HAP-1 (cell line): ENCODE measurements at regions not wholly inside any gene's neighbourhood (a gene's known extent, or its start where the extent isn't known, plus 50 kb on each side); places are given as distances from the start of the nearest gene placed in this dataset.

Experiments used
- DNase-seq, 2 experiments: peaks; one replicate each; pipeline ENCODE4 v3.0.0-alpha.2; 2016 to 2020; ENCODE audit warnings: low spot score in 2 of 2
- H3K27me3 ChIP-seq: fragments of 250-450 bp; sonication (Bioruptor Pico); 2 replicates; pipeline ENCODE4 v1.5.1; 2020; ENCODE audit warnings: low read depth, mild to moderate bottlenecking, moderate library complexity
- H3K36me3 ChIP-seq: fragments of 250-450 bp; sonication (Bioruptor Pico); replicated peaks from 2 replicates; pipeline ENCODE4 v1.5.1; 2020; ENCODE audit warnings: mild to moderate bottlenecking
- H3K4me1 ChIP-seq: fragments of 250-450 bp; sonication (Bioruptor Pico); 2 replicates; pipeline ENCODE4 v1.5.1; 2020; ENCODE audit warnings: mild to moderate bottlenecking
- H3K4me3 ChIP-seq: fragments of 250-450 bp; sonication (Bioruptor Pico); 2 replicates; pipeline ENCODE4 v1.5.1; 2020; ENCODE audit warnings: mild to moderate bottlenecking, moderate library complexity
- H3K9me3 ChIP-seq: fragments of 250-450 bp; sonication (Bioruptor Pico); 2 replicates; pipeline ENCODE4 v1.5.1; 2020; ENCODE audit warnings: mild to moderate bottlenecking, moderate library complexity
- in situ Hi-C: fragments of 300-500 bp; cut with MboI; formaldehyde crosslinking; loops from 3 replicates; pipeline ENCODE4 v1.14.3; 2020; ENCODE audit warnings: low sequenced_read_pairs, inconsistent platforms, mixed read lengths

GRCh38 chr2:53253244-53253643 lies 514.4 kb upstream of the CHAC2 start:
- no peaks in the 10 kb centered on the region for H3K27me3 ChIP-seq
- H3K4me3 ChIP-seq, result no peak overlapping the region
- H3K36me3 ChIP-seq, result no peaks in the 10 kb centered on the region
- in situ Hi-C loops, result no loop called here
- no peak for DNase-seq
- H3K9me3 ChIP-seq, result no peaks in the 10 kb centered on the region
- H3K4me1 ChIP-seq, result no peaks in the 10 kb centered on the region; the same call in 1 of the 2 replicates

DNA sequence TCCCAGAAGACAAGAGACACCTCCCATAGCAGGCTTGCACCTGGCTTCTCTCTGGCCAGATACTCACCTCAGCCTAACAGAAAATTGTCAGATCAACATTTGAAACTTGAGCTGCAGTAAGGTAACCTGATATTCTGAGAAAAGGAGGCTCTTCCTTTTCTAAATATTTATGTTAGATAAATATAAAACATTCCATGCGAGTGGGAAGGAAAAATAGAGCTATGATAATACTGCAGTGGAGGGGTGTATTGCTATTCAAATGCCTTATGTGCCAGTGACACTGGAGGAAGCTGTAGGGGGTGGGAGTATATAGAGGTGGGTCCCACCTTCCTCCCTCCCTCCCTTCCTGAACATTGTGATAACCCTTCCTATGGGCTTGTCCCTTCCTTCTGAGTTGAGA lies 515.5 kb upstream of the CHAC2 start:
- no peak overlapping the region for H3K4me3 ChIP-seq
- no peak for DNase-seq
- in situ Hi-C loops, result no loop called here
- no peaks in the 10 kb centered on the region for H3K36me3 ChIP-seq
- no peaks in the 10 kb centered on the region for H3K27me3 ChIP-seq
- H3K4me1 ChIP-seq, result no peaks in the 10 kb centered on the region; the same call in 1 of the 2 replicates
- H3K9me3 ChIP-seq, result no peaks in the 10 kb centered on the region

GRCh38 chr2:53247956-53248735 lies 519.5 kb upstream of the CHAC2 start:
- Histone ChIP-seq H3K9me3 (no peaks in the 10 kb centered on the region), H3K27me3 (no peaks in the 10 kb centered on the region), H3K4me3 (no peak overlapping the region), H3K4me1 (no peaks in the 10 kb centered on the region; the same call in 1 of the 2 replicates), H3K36me3 (no peaks in the 10 kb centered on the region)
- no peak for DNase-seq
- in situ Hi-C loops, result no loop called here

DNA sequence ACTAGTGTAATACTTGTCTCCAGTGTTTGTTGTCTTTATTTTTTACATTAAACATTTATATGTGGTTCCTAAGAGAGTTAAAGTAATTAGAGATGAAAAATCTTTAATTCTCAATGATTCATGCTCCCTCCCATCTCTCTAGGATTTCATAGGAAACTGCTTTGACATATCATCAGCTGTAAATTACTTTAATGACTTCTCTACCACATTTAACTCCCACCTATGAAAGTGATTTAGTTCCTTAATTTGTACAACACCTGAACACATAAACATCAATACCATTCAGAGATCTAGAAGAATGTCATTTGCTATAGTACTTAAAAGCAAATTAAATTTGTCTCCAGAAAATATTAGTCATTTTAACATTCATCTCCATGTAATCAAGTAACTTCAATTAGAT lies 524.2 kb upstream of the CHAC2 start:
- Histone ChIP-seq H3K36me3 (no peaks in the 10 kb centered on the region), H3K4me3 (no peak overlapping the region), H3K4me1 (no peaks in the 10 kb centered on the region), H3K27me3 (no peaks in the 10 kb centered on the region), H3K9me3 (no peaks in the 10 kb centered on the region)
- no peak for DNase-seq
- in situ Hi-C loops, result no loop called here

DNA sequence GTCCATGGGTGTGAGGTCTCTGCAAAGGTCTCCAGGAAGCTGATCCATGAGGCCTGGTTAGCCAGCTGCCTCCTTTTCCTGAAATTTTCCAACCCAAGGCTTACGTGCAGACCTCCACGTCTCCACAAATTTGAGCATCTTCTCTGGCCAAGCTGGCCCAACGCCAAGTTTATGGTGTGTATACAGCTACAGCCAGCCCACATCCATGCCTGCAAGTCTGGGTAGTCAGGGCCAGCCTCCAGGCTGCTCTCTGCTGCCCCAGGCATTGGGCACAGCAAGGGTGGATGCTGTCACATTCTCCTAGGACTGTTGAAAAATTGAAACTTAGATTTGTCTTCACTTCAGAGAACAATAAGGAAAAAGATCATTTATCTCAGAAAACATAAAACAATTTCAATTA lies 525.5 kb upstream of the CHAC2 start:
- no peaks in the 10 kb centered on the region for H3K9me3 ChIP-seq
- H3K27me3 ChIP-seq, result no peaks in the 10 kb centered on the region
- no peaks in the 10 kb centered on the region for H3K4me1 ChIP-seq
- no peak overlapping the region for H3K4me3 ChIP-seq
- in situ Hi-C loops, result no loop called here
- DNase-seq, result no peak
- no peaks in the 10 kb centered on the region for H3K36me3 ChIP-seq

DNA sequence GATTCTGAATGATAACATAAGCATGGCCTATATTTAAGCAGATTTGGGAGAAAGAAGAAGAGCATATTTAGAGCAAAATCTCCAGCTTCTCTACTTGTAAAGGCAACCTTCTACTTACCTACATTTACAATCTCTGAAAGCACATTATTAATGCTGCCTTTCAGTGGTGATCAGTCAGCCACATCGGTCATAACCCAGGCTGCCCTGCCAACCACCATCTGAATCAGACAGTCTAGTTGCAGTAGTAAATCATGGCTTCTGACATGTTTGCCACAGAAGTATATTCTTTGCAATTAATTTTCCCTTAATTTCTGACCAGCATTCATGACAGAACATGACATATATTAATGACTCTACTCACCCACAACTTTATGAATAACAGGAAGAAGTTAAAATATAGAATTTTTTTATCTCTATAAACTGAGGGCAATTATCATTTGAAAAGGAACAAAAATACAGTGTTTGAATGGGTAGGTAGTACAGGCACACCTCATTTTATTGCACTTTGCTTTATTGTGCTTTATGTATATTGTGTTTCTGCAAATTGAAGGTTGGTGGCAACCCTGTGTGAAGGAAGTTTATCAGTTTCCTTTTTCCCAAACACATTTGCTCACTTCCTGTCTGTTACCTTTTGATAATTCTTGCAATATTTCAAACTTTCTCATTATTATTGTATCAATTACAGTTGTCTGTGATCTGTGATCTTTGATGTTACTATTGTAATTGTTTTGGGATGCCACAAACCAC lies 531.6 kb upstream of the CHAC2 start:
- no peaks in the 10 kb centered on the region for H3K36me3 ChIP-seq
- H3K9me3 ChIP-seq, result no peaks in the 10 kb centered on the region
- DNase-seq, result no peak
- no peak overlapping the region for H3K4me3 ChIP-seq
- H3K27me3 ChIP-seq, result no peaks in the 10 kb centered on the region
- no peaks in the 10 kb centered on the region for H3K4me1 ChIP-seq
- in situ Hi-C loops, result no loop called here

GRCh38 chr2:53234548-53234903 lies 533.1 kb upstream of the CHAC2 start:
- in situ Hi-C loops, result no loop called here
- no peaks in the 10 kb centered on the region for H3K4me1 ChIP-seq
- H3K27me3 ChIP-seq, result no peaks in the 10 kb centered on the region
- H3K36me3 ChIP-seq, result no peaks in the 10 kb centered on the region
- DNase-seq, result no peak
- H3K4me3 ChIP-seq, result no peak overlapping the region
- H3K9me3 ChIP-seq, result no peaks in the 10 kb centered on the region

DNA sequence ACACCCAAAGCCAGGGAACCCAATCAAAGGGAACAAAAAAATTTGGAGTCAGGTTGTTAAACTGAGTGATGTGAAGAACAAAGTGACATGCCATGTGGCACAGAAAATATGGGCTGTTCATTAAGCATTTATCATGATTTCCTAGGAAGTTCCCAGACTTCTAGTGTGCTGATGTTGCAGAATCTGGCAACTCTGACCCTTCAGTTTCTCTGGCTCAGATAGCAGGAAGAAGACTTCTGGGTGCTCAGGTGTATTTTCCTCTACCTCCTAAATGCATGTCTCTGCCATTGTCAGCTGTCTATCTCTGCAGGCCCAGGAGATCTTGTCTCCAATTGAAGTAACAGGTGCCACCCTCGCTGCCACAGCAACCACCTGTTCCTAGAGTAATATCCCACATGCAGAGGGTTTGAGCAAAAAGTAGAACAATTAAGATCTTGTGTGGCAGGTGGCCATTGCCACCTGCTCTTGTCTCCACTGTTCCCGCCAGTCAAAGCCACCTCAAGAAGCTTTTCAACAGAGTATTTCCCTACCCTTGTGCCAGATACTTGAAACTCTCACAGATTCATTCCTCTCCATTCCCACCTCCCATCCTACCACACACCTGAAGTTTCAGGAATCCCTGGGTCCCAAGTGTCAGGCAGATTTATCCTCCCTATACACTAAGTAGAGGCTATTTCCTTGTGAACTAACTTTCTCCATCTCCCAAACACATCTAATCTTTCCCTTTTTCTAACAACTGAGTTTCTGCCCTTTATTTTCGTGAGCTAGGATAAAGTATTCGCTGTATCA lies 533.7 kb upstream of the CHAC2 start:
- DNase-seq, result no peak
- Histone ChIP-seq H3K27me3 (no peaks in the 10 kb centered on the region), H3K36me3 (no peaks in the 10 kb centered on the region), H3K4me1 (no peaks in the 10 kb centered on the region), H3K4me3 (no peak overlapping the region), H3K9me3 (no peaks in the 10 kb centered on the region)
- in situ Hi-C loops, result no loop called here

GRCh38 chr2:53231908-53232307 lies 535.7 kb upstream of the CHAC2 start:
- H3K4me1 ChIP-seq, result no peaks in the 10 kb centered on the region
- in situ Hi-C loops, result no loop called here
- no peaks in the 10 kb centered on the region for H3K9me3 ChIP-seq
- H3K4me3 ChIP-seq, result no peak overlapping the region
- H3K27me3 ChIP-seq, result no peaks in the 10 kb centered on the region
- no peaks in the 10 kb centered on the region for H3K36me3 ChIP-seq
- DNase-seq, result no peak

DNA sequence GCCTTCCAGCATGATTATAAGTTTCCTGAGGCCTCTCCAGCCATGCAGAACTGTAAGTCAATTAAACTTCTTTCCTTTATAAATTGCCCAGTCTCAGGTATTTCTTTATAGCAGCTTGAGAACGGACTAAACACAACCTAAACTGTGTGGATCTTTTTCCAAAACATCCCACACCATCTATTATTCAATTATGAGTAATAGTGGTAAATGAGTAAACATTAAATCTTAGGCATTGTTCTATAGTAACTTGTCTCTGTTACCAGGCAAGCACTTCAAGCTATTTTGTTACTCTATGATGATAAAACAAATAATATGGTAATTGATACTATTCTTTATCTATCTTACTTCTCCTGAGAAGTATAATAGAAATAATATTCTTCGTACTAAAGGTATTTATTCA lies 536.9 kb upstream of the CHAC2 start:
- Histone ChIP-seq H3K9me3 (no peaks in the 10 kb centered on the region), H3K36me3 (no peaks in the 10 kb centered on the region), H3K4me3 (no peak overlapping the region), H3K27me3 (no peaks in the 10 kb centered on the region), H3K4me1 (no peaks in the 10 kb centered on the region)
- DNase-seq, result no peak
- in situ Hi-C loops, result no loop called here

- Histone ChIP-seq H3K4me1 (no peaks in the 10 kb centered on the region), H3K9me3 (no peaks in the 10 kb centered on the region), H3K27me3 (no peaks in the 10 kb centered on the region), H3K4me3 (no peak overlapping the region), H3K36me3 (no peaks in the 10 kb centered on the region)
- no peak for DNase-seq
- in situ Hi-C loops, result no loop called here
Measured at GRCh38 chr2:53227535-53227934, 540.1 kb upstream of the CHAC2 start.

DNA sequence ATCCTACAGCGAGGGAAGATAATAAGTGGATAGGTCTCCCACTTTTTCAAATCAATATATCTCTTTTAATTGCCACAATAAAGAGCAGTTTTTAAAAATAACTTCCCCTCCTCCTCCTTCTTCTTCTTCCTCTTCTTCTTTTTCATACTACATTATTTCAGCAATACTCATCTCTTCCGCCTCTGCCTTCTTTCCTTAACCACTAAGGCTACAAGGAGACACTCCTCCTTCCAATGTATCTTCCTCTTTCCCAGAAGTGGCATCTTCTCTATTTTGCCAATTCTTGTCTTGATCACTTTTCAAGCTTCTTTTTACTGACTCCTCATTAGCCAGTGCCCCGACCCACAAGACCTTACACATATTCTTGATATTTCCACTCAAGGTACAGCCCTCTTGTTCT lies 546.6 kb upstream of the CHAC2 start:
- H3K4me3 ChIP-seq, result no peak overlapping the region
- no peaks in the 10 kb centered on the region for H3K4me1 ChIP-seq
- no peak for DNase-seq
- in situ Hi-C loops, result no loop called here
- no peaks in the 10 kb centered on the region for H3K36me3 ChIP-seq
- no peaks in the 10 kb centered on the region for H3K27me3 ChIP-seq
- no peaks in the 10 kb centered on the region for H3K9me3 ChIP-seq

- Histone ChIP-seq H3K4me1 (no peaks in the 10 kb centered on the region), H3K4me3 (no peak overlapping the region), H3K9me3 (no peaks in the 10 kb centered on the region), H3K36me3 (no peaks in the 10 kb centered on the region), H3K27me3 (no peaks in the 10 kb centered on the region)
- in situ Hi-C loops, result no loop called here
- no peak for DNase-seq
Measured at GRCh38 chr2:53217250-53217649, 550.4 kb upstream of the CHAC2 start.

GRCh38 chr2:53216805-53217204 lies 550.8 kb upstream of the CHAC2 start:
- Histone ChIP-seq H3K4me1 (no peaks in the 10 kb centered on the region), H3K9me3 (no peaks in the 10 kb centered on the region), H3K36me3 (no peaks in the 10 kb centered on the region), H3K4me3 (no peak overlapping the region), H3K27me3 (no peaks in the 10 kb centered on the region)
- DNase-seq, result no peak
- in situ Hi-C loops, result no loop called here
